ENCODE measurements at regions not wholly inside any gene's neighbourhood (a gene's known extent, or its start where the extent isn't known, plus 50 kb on each side); places are given as distances from the start of the nearest gene placed in this dataset.

- H3K9me3 Mint-ChIP-seq, result peaks cover 4% of the 10 kb centered on the region
- H3K36me3 Mint-ChIP-seq (ENCODE audit: low read depth), result no peaks in the 10 kb centered on the region
- intact Hi-C loops (cut with micrococcal nuclease), result no loop called here
- ChIA-PET POLR2A (no interaction called here), CTCF (no interaction called here)
- H3K4me1 Mint-ChIP-seq, result peaks cover 34% of the 10 kb centered on the region
- no peak overlapping the region for H3K27ac Mint-ChIP-seq
- no peak for ATAC-seq (ENCODE audit: low read depth)
- H3K27me3 Mint-ChIP-seq, result no peaks in the 10 kb centered on the region
- DNase-seq, result no peak
- H3K4me3 Mint-ChIP-seq, result no peak overlapping the region
- no peak for TF ChIP-seq CTCF (IDR thresholded peaks at IDR 0.05)
Measured at GRCh38 chrX:39311646-39312045, 510.4 kb downstream of the MID1IP1 start.

- ATAC-seq (ENCODE audit: low read depth), result no peak
- intact Hi-C loops (cut with micrococcal nuclease), result no loop called here
Measured at GRCh38 chrX:39313146-39313545, 511.9 kb downstream of the MID1IP1 start.

DNA sequence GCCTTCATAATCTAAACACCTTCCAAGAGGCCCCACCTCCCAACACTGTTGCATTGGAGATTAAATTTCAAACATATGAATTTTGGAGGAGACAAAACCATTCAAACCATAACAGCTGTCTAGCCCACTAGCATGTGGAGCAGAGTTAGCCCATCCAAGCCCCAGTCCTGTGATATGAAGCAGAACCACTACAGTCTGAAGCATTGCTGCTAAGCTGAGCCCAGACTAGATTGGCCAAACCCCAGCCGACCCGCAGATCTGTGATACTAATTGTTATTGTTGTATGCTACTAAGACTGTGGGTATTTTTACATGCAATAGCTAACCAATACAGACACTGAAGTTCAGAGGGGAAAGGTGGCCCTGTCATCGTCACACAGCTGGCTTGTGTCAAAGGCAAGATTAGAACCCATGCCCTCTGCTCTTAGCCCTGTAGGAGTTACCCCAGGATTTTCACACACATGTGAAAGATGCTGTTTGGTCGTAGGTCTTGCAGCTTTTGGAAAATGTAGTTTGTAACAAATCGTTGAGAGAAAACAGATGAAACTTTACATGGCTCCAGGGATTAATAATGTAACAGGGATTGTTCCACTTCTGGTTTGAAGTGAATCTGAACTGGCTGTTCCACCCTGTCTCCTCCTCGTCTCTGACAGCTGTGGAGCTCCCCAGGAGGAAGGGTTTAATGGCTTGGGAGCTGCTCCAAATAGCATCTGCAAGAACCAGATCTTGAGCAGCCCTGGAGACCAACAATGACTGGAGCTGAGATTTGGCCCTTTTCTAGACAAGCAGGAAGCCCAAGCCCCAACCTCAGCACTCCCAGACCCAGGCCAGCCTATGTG is 517.5 kb downstream of the MID1IP1 start:
- peaks cover 4% of the 10 kb centered on the region for H3K9me3 Mint-ChIP-seq
- H3K27ac Mint-ChIP-seq, result no peak overlapping the region
- POLR2A ChIA-PET, result no interaction called here
- no peak for TF ChIP-seq CTCF (IDR thresholded peaks at IDR 0.05)
- DNase-seq, result no peak
- H3K4me3 Mint-ChIP-seq, result no peak overlapping the region
- peaks cover 2% of the 10 kb centered on the region for H3K4me1 Mint-ChIP-seq
- intact Hi-C loops (cut with micrococcal nuclease), result no loop called here
- CTCF ChIA-PET, result no interaction called here
- no peaks in the 10 kb centered on the region for H3K36me3 Mint-ChIP-seq (ENCODE audit: low read depth)
- ATAC-seq (ENCODE audit: low read depth), result no peak
- H3K27me3 Mint-ChIP-seq, result no peaks in the 10 kb centered on the region

More at GRCh38 chrX:39313146-39313545, 511.9 kb downstream of the MID1IP1 start:
- peaks cover 34% of the 10 kb centered on the region for H3K4me1 Mint-ChIP-seq
- ChIA-PET POLR2A (no interaction called here), CTCF (no interaction called here)
- no peak overlapping the region for H3K4me3 Mint-ChIP-seq
- no peaks in the 10 kb centered on the region for H3K27me3 Mint-ChIP-seq
- no peak for DNase-seq
- H3K9me3 Mint-ChIP-seq, result peaks cover 4% of the 10 kb centered on the region
- no peak overlapping the region for H3K27ac Mint-ChIP-seq
- TF ChIP-seq CTCF (IDR thresholded peaks at IDR 0.05), result no peak
- no peaks in the 10 kb centered on the region for H3K36me3 Mint-ChIP-seq (ENCODE audit: low read depth)

DNA sequence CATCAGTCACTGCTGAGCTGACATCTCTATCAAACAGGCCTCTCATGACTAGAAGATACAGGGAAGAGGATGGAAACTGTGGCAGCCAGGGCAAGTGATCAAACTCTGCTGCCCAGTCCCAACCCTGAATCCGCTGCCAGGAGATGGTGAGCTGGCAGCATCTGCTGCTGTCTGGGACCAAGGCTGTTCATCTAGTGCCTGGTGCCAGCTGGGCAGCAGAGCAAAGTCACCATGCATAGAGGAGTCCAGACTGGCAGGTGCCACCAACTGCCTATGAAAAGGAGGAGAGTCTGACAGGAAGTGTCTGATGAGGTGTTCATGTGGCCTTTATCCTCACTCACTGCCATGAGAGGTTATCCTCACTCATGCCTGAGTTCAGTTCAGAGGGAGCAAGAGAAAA is 518.9 kb downstream of the MID1IP1 start:
- TF ChIP-seq CTCF (IDR thresholded peaks at IDR 0.05), result no peak
- Mint-ChIP-seq H3K27ac (no peak overlapping the region), H3K27me3 (no peaks in the 10 kb centered on the region), H3K36me3 (ENCODE audit: low read depth) (no peaks in the 10 kb centered on the region), H3K4me3 (no peak overlapping the region), H3K4me1 (no peaks in the 10 kb centered on the region), H3K9me3 (peaks cover 4% of the 10 kb centered on the region)
- intact Hi-C loops (cut with micrococcal nuclease), result no loop called here
- CTCF ChIA-PET, result no interaction called here
- no peak for ATAC-seq (ENCODE audit: low read depth)
- POLR2A ChIA-PET, result no interaction called here
- DNase-seq, result no peak

DNA sequence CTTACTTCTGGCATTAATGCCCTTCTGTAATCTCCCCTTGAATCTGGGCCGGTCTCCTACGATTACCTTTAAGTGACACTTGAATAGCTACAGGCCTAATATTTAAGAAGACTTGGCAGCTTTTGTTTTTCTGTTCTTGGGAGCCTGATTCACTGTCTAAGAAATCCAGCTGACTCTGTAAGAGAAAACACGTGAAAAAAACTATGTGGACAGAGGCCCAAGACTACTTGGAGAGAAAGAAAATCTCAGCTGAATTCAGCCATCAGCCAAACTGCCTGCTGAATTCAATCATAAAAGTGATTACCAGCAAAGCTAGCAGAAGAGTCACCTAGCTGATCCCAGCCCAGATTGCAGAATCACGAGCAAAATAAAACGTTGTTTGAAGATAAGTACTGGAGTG is 521.2 kb downstream of the MID1IP1 start:
- CTCF ChIA-PET, result no interaction called here
- DNase-seq (no peak), ATAC-seq (ENCODE audit: low read depth) (no peak)
- H3K36me3 Mint-ChIP-seq (ENCODE audit: low read depth), result no peaks in the 10 kb centered on the region
- no peaks in the 10 kb centered on the region for H3K9me3 Mint-ChIP-seq
- H3K27ac Mint-ChIP-seq, result no peak overlapping the region
- no peaks in the 10 kb centered on the region for H3K4me1 Mint-ChIP-seq
- H3K27me3 Mint-ChIP-seq, result peaks cover 3% of the 10 kb centered on the region
- intact Hi-C loops (cut with micrococcal nuclease), result no loop called here
- POLR2A ChIA-PET, result no interaction called here
- TF ChIP-seq CTCF (IDR thresholded peaks at IDR 0.05), result no peak
- no peak overlapping the region for H3K4me3 Mint-ChIP-seq
